NCI-H2196 treated with DMSO at 0.1 percent for 48 hours (cell line): ENCODE measurements at regions not wholly inside any gene's neighbourhood (a gene's known extent, or its start where the extent isn't known, plus 50 kb on each side); places are given as distances from the start of the nearest gene placed in this dataset.
A peak's percentile ranks its signal among the peaks of the same experiment; 100 is the strongest.
"Not testable (repeated sequence)": the region's sequence is repeated elsewhere in the genome, so short reads cannot be mapped to it uniquely, and the experiment has no call there.

Experiments
- DNase-seq: peaks from one replicate; lab custom pipeline; 2025; ENCODE audit not compliant: unreplicated experiment; lab: John Stamatoyannopoulos, UW

DNA sequence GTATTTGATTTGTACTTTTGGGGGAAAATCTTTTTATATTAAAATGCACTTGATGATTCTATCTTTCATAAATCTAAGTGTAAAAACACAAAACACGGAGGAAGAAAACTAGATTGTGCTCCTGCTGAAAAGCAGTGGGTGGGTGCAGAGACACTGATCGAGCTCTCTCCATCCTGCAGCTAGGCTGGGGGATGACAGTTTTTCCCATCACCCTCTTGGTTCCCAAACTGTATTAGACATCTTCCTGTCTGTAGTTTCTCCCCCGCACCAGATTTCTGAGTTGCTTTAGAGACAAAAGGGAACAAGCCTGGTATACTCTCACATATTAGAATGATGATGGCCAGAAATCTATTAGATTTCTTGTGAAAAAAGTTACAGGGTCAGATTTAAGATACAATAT, 99.6 kb downstream of the FAM114A2 start:
- no peak for DNase-seq

DNA sequence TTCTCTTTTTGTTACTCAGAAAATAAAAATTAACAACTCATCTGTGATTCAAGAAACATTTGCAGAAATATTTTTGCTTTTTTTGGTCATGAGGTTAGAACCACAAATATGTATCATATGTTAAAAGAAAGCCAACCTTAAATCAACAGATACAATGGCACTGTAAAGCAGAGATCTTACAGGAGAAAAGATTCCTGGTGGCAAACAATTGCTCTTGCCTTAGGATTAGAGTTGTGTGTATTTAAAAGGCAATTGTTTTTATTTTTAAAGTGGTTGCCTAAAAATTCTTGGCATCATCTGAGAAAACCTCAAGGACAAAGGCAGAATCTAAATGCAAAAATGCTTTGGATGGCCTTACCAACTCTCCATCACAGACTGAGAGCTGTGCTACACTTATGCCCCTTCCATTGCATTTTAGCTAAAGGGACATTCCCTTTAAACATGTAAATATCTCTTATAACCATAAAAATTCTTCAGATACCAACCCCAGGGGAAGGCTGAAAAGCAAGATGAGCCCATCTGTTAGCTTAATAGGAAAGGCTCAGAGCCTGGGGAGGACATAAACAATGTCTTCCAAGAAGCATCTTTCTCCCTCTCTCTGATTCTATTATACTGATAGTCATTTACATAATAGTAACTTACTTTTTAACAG, 100.4 kb downstream of the FAM114A2 start:
- no peak for DNase-seq

DNA sequence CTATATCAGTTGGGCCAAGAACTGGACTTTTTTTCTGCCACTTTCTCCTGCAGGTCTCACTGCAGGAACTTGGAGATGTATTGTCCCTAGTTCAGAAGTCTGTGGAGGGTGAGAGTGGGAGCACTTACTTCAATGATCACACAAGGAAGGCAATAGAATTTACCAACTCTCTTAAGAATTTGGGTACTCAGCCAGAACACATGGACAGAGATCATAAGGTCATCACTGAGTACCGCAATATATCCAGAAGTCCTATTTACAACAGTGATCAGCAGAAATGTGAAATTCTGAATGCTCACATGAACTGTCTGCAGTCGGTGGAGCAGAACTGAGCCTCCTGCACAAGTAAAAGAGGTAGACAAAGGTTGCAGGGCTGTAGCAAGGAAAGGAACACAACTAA, 101.0 kb downstream of the FAM114A2 start:
- no peak for DNase-seq

DNA sequence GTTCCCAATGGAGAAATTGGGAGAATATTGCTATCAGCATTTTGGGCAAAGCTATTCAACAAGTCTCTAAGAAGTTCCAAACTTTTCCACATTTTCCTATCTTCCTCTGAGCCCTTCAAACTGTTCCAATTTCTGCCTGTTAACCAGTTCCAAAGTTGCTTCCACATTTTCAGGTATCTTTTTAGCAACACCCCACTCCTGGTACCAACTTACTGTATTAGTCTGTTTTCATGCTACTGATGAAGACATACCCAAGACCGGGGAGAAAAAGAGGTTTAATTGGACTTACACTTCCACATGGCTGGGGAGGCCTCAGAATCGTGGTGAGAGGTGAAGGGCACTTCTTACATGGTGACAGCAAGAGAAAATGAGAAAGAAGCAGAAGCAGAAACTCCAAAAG, 103.6 kb downstream of the FAM114A2 start:
- DNase-seq: not testable (repeated sequence)

DNA sequence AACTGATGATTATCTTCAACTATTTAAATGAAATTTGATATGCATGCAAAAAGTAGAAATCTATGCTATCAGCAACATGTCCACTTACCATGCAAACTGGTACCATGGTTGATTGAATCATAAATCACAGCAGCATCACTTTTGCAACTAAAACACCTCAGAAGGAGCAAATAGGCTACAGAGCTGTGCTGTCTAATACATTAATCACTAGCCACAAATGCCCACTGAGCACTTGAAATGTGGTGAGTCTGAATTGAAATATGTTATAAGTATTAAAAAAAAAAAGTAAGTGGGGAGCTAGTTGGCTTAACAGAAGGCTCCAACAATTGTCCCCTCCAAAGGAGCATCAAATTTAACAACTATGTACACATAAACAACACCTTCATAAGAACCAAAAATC, 112.5 kb downstream of the FAM114A2 start:
- no peak for DNase-seq

DNA sequence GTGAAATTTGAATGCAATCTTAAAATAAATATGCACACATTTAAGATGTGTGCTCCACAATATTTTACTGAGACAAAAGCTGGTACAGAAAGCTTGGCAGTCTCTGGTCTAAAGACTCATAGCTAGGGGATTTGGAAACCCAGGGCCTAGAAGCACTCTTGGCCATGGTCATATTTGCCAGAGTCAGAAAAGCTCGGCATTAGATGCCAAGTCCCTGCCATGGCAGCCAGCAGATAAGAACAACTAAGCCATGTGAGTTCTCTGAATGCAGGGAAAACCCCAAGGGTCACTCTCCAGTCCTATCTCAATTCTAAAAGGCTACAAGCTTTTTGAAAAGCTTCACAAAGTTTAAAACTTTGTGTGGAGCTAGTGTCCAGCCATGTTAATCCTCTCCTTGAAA, 119.5 kb downstream of the FAM114A2 start:
- no peak for DNase-seq

DNA sequence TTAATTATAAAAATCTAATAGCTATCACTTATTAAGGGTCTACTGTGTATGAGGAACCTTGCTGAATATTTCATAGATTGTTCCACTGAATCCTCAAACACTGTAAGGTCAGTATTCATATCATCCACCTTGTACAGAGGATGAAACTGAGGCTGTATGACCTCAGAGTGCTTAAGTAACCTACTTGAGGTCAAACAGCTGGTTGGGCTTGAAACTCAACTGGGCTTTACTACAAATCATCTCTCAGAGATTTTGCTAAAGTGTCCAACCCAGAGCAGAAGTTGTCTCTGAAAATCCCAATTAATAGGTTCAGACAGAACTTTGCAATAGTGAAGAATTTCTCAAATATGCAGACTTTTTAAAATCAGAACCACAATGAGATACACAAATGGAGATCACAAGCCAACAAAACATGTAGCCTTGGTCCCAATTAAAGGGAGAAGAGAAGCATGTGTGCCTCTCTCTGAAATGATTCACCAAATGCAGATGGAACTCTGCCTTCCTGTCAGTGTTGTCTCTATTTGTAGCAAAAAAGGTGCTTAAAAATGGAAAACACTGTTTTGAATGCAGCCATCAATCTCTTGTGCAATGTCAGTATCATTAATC, 131.4 kb downstream of the FAM114A2 start:
- DNase-seq: no peak

DNA sequence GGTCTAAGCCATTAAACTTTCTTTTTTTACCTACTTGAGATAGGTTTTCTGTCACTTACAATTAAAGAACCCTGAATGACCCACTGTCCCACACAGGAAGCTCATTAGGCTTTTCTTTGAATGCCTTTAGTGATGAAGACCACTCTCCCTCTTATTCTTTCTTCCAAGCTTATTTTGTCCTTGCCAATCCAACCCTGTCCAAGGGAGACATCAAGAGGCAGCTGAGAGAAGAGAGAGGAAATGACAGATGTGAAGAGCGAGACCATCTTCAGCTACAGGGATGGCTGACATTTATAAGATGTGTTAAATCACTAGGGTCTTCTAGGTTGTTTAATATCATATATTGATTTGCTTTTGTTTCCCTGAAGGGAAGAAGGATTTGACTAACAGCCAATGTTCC, 133.5 kb downstream of the FAM114A2 start:
- no peak for DNase-seq

DNA sequence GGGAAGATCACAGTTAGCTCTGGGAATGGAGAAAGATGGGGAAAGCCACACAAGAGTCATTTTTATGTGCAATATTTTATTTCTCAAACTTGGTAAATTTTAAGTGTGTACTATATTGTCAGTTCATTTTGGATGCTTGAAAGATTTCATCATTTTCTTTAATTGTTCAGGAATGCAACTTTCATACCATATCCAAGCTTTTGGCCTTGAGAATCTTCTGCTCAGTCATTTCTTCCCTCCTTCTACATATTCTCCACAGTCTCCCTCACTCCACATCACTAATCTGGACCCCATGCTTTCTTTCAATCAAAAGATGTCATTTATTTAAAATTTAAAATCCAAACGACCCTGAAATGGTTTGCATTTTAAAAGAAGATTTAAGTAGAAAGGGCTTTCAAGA, 135.4 kb downstream of the FAM114A2 start:
- DNase-seq: no peak

DNA sequence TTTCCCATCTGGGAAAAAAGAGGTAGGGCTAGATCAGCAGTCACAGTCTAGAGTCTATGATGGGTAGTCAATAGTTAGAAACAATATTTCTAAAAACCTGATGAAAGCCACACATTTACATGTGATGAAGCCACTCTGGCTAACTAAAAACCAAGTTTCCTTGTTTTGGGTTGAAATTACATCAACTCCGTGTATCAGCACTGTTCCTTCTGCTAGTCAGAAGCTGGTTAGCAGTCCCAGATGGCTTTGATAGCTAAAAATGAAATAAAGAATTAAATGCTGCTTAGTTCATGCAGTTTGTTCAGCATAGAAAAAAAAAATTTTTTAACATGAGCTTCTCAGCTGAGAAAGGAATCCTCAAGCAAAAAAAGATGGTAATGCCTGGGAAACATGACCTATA, 136.7 kb downstream of the FAM114A2 start:
- no peak for DNase-seq

DNA sequence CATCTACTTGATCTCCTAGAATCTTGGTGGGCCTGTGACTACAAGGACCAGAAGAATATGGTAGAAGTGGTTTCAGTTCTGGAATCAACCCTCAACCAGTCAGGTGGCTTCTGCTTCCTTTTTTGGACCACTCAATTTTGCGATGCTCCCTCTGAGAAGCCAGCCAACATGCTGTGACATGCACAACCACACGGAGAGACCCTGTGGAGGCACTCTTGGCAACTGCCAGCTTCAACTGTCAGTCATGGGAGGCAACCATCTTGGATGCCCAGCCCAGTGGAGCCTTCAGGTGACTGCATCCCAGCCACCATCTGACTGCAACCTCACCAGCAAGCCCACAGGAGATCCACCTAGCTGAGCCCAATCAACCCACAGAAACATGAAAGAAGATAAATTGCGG, 137.3 kb downstream of the FAM114A2 start:
- no peak for DNase-seq

DNA sequence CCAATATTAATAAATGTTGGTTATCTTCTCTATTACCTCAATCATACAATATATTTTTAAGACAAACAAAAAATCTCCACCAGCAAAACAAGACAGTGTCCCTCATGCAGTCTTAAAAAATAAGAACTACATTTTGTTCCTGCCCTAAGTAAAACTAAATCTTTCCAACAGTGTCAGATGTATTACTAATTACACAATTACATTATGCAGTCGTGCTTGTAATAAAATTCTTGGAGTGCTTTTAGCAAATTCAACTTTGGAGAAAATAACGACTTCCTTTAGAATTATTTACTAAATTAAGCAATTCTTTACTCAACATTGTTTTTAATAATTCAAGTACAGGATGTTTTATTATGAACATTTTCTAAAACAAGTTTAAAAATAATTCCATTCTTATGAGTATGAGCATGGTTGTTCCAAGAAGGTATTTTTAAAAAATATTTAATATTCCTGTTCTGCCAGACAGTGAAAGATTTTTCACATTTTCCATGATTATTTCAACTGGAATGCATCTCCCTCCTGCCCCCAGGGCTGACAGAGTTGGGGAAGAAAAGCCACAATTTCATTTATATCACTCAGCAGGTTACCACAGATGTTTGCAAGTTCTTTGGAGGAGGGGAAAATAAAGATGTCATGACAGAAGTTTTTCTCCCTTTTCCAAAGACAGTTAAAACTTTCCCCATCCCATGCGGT, 137.9 kb downstream of the FAM114A2 start:
- DNase-seq: no peak

DNA sequence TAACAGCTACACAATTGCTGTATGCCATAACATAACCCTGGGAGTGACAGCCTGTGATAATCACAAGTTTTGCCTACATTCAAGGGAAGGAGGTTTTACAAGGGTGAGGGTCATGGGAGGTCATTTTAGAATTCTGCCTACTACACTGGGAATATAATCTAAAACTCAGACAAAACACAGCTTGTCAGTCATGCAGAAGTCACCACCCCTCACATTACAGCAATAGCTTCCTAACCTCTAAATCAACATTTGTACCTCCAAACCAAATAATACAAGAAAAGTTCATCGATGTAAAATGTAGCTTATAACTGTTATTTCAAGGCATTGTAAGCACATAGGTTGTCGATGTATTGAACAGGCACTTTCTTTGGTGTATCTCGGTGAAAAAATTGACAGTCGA, 139.0 kb downstream of the FAM114A2 start:
- DNase-seq: no peak

DNA sequence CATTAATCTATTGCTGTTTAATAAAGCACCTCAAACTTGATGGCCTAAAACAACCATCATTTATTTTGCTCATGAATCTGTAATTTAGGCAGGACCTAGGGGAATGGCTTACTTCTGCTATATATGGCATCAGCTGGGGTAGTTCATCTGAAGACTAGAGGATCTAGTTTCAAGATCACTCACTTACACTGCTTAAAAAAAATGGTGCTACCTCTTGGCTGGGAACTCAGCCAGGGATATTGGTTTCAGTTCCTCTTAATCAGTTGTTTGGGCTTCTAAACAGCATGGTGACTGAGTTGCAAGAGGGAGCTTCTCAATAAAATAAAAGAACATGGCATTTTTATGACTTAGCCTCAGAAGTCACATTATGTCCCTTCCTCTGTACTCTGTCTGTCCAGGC, 142.0 kb downstream of the FAM114A2 start:
- DNase-seq: peak; percentile 58

DNA sequence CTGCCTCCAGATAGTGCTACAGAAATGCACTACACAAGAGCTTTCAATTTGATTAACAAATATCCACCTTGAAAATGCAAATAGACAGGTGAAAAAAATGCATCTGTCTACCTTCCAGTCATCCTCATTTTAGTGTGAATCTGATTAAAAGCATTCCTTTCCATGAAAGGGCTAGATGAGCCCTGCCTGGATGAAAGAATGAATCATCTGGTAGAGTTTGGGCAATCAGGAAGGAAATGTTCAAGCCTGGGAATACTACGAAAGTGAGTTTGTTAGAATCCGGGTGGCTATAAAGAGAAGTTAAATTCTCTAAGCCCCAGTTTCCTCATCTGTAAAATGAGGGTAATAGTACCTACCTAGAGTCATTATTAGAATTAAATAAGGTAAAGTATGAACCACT, 142.6 kb downstream of the FAM114A2 start:
- no peak for DNase-seq

DNA sequence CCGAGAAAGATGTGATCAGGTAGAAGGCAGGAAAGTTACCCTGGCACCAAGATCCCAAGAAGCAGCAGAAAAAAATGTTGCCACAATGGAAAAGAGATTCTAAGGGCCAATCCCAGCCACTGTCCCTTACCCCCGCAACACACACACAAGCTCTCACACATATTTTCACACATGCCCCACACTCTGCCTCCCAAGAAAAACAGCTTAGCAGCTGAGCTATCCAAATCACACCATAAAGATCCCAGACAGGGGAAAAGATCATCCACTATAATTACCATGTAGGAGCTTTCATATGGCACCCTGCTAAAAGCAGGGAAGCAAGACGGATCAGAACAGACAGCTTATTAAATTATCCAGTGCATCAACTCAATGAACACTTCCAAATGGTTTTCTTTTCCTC, 143.4 kb downstream of the FAM114A2 start:
- no peak for DNase-seq

DNA sequence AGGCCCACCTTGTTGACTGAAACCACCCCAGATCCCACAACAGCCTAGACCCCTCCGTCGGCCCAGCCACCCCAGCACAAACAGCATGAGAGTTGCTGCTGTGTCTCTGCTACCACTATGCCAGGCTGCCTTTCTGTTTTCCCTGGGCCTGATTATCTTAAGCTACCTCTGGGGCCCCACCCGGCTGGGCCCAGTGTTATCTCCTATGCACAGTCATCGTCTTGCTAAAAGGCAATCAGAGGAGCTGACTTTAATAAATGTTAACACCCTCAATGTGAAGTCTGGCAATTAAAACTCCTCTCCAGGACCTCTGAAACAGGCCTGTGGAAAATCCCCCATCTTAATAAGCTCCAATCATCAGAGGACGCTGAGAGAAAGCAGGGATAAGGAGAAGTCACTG, 144.9 kb downstream of the FAM114A2 start:
- no peak for DNase-seq

DNA sequence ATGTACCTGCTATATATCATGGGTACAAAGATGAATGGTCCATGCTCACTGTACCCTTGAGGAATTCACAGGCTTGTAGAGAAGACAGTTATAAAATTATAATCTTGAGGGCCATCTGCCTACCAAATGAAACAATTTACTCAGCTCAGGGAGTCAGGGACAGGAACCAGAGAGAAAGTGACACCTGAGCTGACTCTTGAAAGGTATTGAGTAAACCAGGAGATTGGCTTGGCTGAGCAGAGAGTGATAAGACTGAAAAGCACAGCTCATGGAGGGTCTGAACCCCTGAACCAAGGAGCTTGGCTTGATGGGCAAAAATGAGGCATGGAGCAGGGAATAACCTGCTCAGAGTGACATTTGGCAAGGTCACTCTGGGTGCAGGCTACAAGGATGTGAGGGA, 147.3 kb downstream of the FAM114A2 start:
- no peak for DNase-seq

DNA sequence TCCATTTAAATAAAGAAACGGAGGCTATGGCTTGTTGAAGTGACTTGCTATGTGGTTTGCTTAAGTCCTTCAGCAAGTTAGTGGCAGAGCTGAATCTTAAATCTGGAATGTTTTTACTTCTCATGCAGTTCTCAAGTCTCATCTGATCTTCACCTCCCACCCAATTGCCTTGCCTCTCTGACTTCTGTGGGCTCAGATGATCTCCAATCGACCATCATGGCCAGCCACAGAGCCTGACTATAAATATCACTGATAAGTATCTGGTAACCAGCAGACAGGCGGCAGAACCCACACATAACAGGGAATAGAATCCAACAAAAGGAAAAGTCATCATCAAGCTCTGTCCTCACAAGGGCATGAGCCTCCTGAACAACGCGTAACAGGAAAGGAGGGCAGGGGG, 149.9 kb downstream of the FAM114A2 start:
- DNase-seq: no peak

DNA sequence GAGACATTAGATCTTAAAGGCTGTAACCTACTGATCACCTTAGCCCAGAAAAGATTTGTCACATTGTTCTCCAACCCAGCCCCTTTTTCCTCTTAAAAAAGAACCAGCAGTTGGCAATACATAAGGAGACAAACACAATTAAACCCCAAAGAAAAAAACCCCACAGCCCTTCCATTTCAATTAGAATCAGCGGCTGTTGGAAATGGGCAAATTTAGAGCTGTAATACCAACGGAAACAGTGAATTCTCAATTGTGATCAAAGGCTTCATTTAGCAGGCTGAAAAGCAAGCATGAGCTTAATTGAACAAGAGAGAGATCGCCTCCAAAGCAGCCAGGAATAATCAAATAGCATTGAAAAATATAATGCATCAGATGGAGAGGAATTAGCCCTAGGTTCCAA, 153.6 kb downstream of the FAM114A2 start:
- no peak for DNase-seq

DNA sequence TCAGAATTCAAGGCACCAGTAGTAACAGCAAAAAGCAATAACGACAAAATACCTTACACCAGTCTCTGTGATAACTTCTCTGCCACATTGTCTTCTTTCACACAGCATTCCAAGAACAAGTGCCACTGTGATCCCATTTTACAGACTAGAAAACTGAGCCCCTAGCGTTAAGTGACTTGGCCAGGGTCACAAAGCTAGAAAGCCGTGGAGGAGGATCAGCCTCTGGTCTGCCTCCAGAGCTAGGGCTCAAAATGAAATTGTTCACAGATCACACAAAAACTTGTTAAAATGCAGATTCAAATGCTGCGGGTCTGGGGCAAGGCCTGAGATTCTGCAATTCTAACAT, 154.1 kb downstream of the FAM114A2 start:
- no peak for DNase-seq

DNA sequence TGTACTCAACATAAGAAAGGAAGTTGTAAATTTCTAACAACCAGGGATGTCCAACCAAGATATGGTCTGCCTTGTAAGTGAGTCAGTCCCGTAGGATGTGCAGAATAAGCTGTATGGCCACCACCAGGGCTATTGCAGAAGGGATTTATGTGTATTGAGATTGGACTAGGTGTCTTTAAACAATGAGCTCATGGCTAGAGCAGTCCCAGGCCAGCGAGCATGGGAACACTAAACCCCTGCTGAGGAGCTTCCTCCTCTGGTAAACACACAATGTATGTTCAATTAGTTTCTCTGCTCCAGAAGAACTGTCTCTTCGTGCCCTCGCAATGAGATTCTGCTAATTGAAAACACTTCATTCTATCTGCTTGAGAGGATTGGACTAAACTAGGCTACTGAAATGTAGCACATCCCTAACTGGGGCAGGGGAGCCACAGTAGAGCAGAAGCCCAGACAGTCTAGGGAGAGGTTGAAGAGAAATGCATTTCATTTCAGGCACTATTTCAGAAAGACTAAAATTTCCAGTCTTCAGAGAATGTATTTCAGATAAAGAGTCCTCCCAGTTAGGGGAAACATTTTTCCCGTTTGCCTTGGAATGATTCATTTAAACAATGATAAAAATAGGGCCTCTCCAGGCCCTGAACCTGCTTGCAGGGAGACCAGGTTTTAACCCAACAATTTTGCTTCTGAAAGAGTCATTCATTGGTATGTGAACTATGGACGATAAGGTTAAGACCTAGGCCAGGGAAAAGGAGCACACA, 154.7 kb downstream of the FAM114A2 start:
- no peak for DNase-seq
